Gastroesophageal sphincter (tissue), 3 donors: ENCODE measurements at regions not wholly inside any gene's neighbourhood (a gene's known extent, or its start where the extent isn't known, plus 50 kb on each side); places are given as distances from the start of the nearest gene placed in this dataset.

Experiments
- EP300 ChIP-seq: sonication (generic); formaldehyde crosslinking; IDR thresholded peaks from one replicate; pipeline ENCODE4 v1.6.1; 2017; ENCODE audit warnings: antibody characterized with exemption, mild to moderate bottlenecking
- TF ChIP-seq, protein P1 (sequence below), 4 experiments: fragments of 200-600 bp in 2 of 4; fragments of 450-650 bp in 2 of 4; sonication (generic) in 1 of 4; IDR thresholded peaks; one replicate each; pipeline ENCODE4 v1.5.1; 2017 to 2019; ENCODE audit warnings: antibody characterized with exemption in 4 of 4, mild to moderate bottlenecking in 2 of 4, moderate library complexity in 2 of 4

DNA sequence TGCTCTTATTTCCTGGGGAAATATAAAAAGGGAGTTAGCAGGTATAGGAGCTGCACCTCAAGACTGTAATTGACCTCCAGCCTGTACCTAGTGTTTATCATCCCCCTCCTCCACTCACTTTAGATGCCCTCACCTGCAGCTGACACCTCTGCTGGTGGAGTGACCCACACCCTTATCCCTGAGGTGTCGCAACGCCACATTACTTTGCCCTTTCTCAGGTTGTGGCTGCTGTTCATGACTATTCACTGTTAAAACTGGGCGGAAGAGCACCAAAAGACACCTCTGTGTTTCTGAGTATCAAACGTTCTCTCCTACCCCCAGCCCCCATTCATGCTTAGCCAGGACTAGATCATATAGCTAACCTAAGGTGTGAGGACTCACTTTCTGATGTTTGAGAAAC, 101.5 kb upstream of the ADAMTS3 start:
- TF ChIP-seq, protein P1, sequence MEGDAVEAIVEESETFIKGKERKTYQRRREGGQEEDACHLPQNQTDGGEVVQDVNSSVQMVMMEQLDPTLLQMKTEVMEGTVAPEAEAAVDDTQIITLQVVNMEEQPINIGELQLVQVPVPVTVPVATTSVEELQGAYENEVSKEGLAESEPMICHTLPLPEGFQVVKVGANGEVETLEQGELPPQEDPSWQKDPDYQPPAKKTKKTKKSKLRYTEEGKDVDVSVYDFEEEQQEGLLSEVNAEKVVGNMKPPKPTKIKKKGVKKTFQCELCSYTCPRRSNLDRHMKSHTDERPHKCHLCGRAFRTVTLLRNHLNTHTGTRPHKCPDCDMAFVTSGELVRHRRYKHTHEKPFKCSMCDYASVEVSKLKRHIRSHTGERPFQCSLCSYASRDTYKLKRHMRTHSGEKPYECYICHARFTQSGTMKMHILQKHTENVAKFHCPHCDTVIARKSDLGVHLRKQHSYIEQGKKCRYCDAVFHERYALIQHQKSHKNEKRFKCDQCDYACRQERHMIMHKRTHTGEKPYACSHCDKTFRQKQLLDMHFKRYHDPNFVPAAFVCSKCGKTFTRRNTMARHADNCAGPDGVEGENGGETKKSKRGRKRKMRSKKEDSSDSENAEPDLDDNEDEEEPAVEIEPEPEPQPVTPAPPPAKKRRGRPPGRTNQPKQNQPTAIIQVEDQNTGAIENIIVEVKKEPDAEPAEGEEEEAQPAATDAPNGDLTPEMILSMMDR (IDR thresholded peaks at IDR 0.05), result no peak
- TF ChIP-seq EP300, result no peak
